PFSK-1 (cell line): ENCODE measurements at regions not wholly inside any gene's neighbourhood (a gene's known extent, or its start where the extent isn't known, plus 50 kb on each side); places are given as distances from the start of the nearest gene placed in this dataset.

Experiments used
- FOXP2 ChIP-seq: optimal IDR thresholded peaks from 2 replicates; pipeline ENCODE3; 2011; ENCODE audit warnings: borderline replicate concordance, control low read depth, inconsistent platforms; ENCODE audit not compliant: insufficient read depth; ENCODE audit errors: extremely low read length, extremely low read depth
- POLR2AphosphoS5 ChIP-seq: IDR thresholded peaks from 2 replicates; pipeline ENCODE4 v1.6.1; 2012; ENCODE audit warnings: low read depth, mild to moderate bottlenecking, control low read depth, low read length, moderate library complexity
- REST ChIP-seq, 2 experiments: IDR thresholded peaks; 2 replicates each; pipeline versions ENCODE4 v1.6.1 to v1.8.0; 2011 to 2012; ENCODE audit warnings: low read depth in 2 of 2, low read length in 2 of 2, control low read depth in 1 of 2, inconsistent platforms in 1 of 2, mild to moderate bottlenecking in 1 of 2, moderate library complexity in 1 of 2; ENCODE audit not compliant: insufficient read depth in 1 of 2
- SIN3A ChIP-seq: IDR thresholded peaks from 2 replicates; pipeline ENCODE4 v1.6.1; 2012; ENCODE audit warnings: mild to moderate bottlenecking, low read length, moderate library complexity, borderline replicate concordance; ENCODE audit not compliant: insufficient read depth
- TAF1 ChIP-seq: IDR thresholded peaks from 2 replicates; pipeline ENCODE4 v1.6.1; 2012; ENCODE audit warnings: low read length, control low read depth, borderline replicate concordance; ENCODE audit not compliant: insufficient read depth

- TF ChIP-seq SIN3A = no peak
- TF ChIP-seq FOXP2 = no peak
- TF ChIP-seq REST (IDR thresholded peaks at IDR 0.05; ENCODE audit: insufficient read depth in 1 of 2, low read depth in 2 of 2, low read length in 2 of 2) = no peak
- TF ChIP-seq TAF1 = no peak
- no peak for TF ChIP-seq POLR2AphosphoS5
Observed at GRCh38 chr7:16951483-16952080, 69.8 kb upstream of the AGR3 start.

DNA sequence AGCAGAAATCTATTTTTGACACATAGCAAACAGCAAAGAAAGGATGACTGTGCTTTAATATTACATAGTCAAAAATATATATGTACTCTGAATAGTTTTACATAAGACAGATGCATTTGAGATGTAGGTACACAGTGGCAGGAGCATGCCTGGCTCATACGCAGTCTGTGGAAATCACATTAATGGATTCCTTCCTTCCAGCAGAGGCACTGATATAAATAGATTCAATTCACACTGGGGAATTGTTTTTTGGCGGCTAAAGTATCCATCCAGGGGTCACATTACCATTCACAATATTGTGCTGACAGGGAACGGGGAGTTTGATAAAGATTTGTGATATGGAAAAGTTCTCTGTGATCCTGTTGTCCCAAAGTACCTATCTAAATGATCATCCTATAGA is 72.5 kb upstream of the AGR3 start:
- TF ChIP-seq POLR2AphosphoS5 (no peak), FOXP2 (no peak), SIN3A (no peak), TAF1 (no peak), REST (IDR thresholded peaks at IDR 0.05; ENCODE audit: insufficient read depth in 1 of 2, low read depth in 2 of 2, low read length in 2 of 2) (no peak)

DNA sequence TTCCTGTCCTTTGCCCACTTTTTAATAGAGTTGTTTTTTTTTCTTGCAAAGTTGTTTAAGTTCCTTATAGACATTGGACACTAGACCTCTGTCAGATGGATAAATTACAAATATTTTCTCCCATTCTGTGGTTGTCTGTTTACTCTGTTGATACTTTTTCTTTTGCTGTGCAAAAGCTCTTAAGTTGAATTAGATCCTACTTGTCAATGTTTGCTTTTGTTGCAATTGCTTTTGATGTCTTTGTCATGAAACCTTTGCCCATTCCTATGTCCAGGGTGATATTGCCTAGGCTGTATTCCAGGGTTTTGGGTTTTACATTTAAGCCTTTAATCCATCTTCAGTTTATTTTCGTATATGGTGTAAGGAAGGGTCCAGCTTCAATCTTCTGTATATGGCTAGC is 76.9 kb upstream of the AGR3 start:
- TF ChIP-seq FOXP2 (no peak), SIN3A (no peak), POLR2AphosphoS5 (no peak), TAF1 (no peak), REST (IDR thresholded peaks at IDR 0.05; ENCODE audit: insufficient read depth in 1 of 2, low read depth in 2 of 2, low read length in 2 of 2) (no peak)

DNA sequence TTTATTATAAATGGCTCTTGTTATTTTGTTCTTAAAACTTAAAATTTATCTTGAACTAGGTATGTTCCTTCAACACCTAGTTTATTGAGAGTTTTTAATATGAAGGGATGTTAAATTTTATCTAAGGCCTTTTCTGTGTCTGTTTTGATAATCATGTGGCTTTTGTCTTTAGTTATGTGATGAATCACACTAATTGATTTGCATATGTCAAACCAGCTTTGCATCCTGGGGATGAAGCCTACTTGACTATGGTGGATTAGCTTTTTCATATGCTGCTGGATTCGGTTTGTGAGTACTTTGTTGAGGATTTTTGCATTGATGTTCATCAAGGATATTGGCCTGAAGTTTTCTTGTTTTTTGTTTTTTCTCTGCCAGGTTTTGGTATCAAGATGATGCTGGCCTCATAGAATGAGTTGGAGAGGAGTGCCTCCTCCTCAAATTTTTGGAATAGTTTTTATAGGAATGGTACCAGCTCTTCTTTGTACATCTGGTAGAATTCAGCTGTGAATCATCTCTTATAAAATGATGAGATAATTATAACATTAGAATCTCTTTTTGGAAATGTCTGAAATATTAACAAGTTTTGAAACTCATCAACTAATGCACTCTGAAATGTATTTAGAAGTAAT is 78.7 kb upstream of the AGR3 start:
- TF ChIP-seq SIN3A (no peak), REST (IDR thresholded peaks at IDR 0.05; ENCODE audit: insufficient read depth in 1 of 2, low read depth in 2 of 2, low read length in 2 of 2) (no peak), POLR2AphosphoS5 (no peak), TAF1 (no peak), FOXP2 (no peak)

DNA sequence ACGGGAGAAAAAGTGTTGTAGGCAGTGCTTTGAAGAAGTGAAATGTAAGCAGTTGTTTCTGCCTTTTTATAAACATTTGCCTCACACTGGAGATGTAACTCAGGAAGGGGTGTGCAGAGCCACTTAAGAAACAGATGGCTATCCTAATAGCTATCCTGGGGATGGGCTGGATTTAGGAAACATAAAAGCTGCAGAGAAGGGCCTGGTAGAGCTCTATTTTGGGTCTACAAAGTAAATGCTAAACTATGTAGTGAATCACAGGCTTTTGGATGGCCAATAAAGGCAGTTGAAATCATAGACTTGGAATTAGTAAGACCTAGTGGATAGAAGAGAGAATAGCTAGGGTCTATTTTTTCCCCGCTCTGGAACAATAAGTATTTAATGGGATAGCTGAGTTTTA is 79.9 kb upstream of the AGR3 start:
- no peak for TF ChIP-seq SIN3A
- TF ChIP-seq REST (IDR thresholded peaks at IDR 0.05; ENCODE audit: insufficient read depth in 1 of 2, low read depth in 2 of 2, low read length in 2 of 2) = no peak
- no peak for TF ChIP-seq POLR2AphosphoS5
- TF ChIP-seq FOXP2 = no peak
- no peak for TF ChIP-seq TAF1
